ENCODE measurements at regions not wholly inside any gene's neighbourhood (a gene's known extent, or its start where the extent isn't known, plus 50 kb on each side); places are given as distances from the start of the nearest gene placed in this dataset.

DNA sequence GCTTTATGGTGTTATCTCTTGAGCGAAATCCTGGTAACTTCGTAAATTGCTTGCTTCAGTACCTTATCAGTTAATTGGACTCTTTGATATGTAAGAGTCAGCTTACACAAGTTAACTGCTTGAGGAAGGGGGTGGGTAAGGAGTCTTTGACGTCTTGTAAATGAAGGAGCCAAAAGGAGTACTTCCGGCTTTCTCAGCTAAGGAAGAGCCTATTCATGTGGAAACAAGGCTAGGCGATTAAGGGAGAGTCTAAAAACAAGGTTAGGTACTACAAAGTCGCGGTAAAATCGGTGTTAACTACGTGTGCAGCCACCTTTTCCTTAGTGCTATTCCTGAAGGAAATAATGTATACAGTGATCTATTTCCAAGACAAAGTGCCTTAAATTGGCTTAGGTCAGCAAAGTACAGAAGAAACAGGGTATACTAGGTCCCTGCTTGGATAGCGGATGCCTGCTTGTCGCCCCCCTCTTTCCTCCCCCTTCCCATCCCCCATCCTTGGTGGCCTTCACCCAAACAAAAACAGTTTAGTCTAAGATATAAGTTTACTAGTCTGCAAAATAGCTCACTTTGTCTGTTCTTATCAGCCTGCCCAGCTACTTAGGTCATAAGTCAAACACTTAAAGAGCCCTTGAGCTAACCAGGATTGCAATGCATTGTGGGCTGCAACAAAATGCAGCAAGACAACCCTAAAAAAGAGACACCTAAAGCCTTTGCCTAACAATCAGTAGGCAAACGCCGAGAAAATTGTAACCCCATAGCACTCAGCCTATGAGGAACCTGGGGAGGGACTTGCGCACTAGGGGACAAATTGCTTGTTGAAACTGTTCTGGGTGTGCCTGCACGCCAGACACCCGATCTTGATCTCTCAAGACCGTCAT is 147.3 kb downstream of the TRIM27 start:
- no peak for DNase-seq (ENCODE audit: extremely low read depth, low read depth)
- TF ChIP-seq, protein P1, sequence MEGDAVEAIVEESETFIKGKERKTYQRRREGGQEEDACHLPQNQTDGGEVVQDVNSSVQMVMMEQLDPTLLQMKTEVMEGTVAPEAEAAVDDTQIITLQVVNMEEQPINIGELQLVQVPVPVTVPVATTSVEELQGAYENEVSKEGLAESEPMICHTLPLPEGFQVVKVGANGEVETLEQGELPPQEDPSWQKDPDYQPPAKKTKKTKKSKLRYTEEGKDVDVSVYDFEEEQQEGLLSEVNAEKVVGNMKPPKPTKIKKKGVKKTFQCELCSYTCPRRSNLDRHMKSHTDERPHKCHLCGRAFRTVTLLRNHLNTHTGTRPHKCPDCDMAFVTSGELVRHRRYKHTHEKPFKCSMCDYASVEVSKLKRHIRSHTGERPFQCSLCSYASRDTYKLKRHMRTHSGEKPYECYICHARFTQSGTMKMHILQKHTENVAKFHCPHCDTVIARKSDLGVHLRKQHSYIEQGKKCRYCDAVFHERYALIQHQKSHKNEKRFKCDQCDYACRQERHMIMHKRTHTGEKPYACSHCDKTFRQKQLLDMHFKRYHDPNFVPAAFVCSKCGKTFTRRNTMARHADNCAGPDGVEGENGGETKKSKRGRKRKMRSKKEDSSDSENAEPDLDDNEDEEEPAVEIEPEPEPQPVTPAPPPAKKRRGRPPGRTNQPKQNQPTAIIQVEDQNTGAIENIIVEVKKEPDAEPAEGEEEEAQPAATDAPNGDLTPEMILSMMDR (IDR thresholded peaks at IDR 0.05; ENCODE audit: low read depth, low read length), result no peak

DNA sequence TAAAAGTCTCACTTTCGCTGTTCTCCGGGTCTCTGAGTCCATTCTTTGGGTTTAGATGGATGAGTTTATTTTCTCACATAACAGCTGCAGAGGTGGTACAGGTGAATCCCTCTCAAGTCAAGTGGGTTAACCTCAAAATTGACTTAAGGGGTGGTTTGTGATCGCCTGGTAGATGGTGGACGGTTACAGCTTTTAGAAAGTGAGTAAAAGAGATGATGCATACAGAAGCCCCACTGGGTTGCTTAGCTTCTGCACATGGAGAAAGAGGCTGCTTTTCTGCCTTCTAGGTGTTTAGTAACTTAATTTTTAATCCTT is 146.7 kb downstream of the TRIM27 start:
- TF ChIP-seq, protein P1 (IDR thresholded peaks at IDR 0.05; ENCODE audit: low read depth, low read length), result no peak
- no peak for DNase-seq (ENCODE audit: extremely low read depth, low read depth)

DNA sequence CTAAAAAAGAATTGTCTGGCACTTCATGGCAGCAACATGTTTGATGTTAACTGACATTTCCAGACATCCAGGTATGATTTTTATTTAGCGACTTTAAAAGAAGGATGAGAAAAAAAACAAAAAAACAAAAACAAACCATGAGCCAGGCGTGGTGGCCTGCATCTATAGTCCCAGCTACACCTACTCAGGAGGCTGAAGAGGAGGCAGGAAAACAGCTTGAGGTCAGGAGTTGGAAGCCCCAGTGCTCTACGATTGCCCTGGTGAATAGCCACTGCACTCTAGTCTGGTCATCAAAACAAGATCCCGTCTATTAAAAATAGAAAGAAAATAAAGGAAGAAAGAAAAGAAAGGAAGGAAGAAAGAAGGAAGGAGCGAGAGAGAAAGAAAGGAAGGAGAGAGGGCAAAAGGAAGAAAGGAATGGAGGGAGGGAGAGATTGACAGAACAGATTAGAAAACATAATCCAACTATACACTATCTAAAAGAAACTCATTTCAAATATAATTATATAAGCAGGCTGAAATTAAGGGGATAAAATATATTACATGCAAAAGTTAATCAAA is 141.6 kb downstream of the TRIM27 start:
- TF ChIP-seq, protein P1 (IDR thresholded peaks at IDR 0.05; ENCODE audit: low read depth, low read length), result no peak

DNA sequence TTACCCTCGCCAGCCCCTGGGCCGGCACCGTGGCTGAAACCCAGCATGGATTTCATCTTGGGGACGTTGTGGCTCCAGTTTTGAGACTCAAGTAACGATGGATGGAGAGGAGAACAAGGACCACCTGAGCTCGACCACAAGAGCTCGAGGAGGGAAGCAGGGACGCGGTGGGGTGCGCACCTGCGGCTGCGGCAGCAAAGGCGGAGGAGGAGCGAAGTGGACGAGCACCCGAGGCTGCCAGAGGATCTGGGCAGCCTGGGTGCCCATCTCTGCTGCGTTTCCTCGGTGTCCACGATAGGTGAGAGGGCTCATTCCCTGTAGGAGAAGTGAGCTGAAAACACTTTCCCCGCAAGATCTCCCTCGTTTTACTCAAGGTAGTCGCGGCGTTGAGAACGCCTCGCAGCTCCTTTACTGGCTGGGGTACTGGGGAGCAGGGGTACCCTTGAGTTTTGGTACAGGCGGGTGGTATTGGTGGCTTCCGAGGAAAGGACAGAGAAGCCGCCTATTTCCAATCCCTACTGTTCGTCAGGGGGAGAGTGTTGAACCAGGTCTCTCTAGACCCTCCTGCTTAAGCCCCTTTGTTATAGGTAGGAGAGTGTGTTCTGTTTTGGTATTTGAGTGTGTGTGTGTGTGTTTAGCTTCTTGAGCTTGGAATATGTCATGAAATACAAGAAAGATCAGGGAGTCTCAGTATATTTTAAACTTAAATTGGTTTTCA is 137.7 kb downstream of the TRIM27 start:
- DNase-seq (ENCODE audit: extremely low read depth, low read depth), result no peak
- TF ChIP-seq, protein P1 (IDR thresholded peaks at IDR 0.05; ENCODE audit: low read depth, low read length), result no peak

More for the DNA sequence above, 141.6 kb downstream of the TRIM27 start:
- DNase-seq (ENCODE audit: extremely low read depth, low read depth), result no peak

DNA sequence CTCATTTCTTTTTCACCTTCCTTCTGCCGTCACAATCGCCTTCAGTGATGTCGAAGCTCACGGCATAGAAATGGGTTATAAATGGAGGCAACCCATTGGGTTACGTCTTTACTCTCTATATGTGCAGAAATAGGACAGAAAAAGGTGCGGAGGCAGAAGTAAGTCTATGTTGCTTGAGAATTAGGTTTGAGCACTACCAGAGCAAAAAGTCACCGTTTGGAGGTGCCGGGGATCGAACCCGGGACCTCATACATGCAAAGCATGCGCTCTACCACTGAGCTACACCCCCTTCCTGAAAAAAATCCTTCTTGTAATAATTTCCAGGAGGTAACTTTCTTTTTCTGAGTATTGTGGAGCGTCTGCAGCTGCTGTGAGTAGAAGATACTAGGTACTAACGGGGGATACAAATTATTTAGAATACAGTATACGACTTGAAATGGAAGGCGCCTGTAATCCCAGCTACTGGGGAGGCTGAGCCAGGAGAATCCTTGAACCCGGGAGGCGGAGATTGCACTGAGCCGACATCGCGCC is 134.2 kb downstream of the TRIM27 start:
- no peak for DNase-seq (ENCODE audit: extremely low read depth, low read depth)
- TF ChIP-seq, protein P1 (IDR thresholded peaks at IDR 0.05; ENCODE audit: low read depth, low read length), result no peak

DNA sequence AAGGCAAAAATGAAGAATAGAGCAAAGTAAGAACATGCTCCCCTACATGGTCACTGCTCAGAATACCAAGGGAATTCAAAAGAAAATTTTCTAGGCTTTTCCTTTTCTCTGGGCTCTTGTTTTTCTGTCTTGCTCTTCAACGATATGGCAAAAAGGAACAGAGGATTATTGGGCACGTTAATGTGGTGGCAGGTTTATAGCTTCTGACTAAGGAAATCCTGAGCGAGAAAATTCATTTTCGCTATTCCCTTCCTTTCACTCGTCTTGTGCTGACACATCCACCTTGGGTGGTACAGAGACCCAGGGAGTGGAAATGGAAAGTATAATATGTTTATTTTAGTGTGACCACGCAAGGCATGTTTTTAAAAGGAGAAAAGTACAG is 132.8 kb downstream of the TRIM27 start:
- DNase-seq (ENCODE audit: extremely low read depth, low read depth), result no peak
- TF ChIP-seq, protein P1 (IDR thresholded peaks at IDR 0.05; ENCODE audit: low read depth, low read length), result no peak
